B cell (primary cell): ENCODE measurements at regions not wholly inside any gene's neighbourhood (a gene's known extent, or its start where the extent isn't known, plus 50 kb on each side); places are given as distances from the start of the nearest gene placed in this dataset.
A peak's percentile ranks its signal among the peaks of the same experiment; 100 is the strongest.

ENCODE experiments used
- ATAC-seq: fragments of 200-7000 bp; cut with Tn5 transposase; one replicate; pipeline ENCODE4 v1.10.0; 2021; ENCODE audit warnings: low read depth, mild to moderate bottlenecking, moderate number of reproducible peaks, moderate library complexity
- CTCF ChIA-PET: fragments of 350-600 bp; sonication (Branson Sonifier 250); formaldehyde crosslinking; loops from one replicate; lab custom pipeline; 2021; ENCODE audit warnings: antibody characterized with exemption, inconsistent platforms; lab: Charles Lee
- POLR2A ChIA-PET: fragments of 350-600 bp; sonication (Branson Sonifier 250); formaldehyde crosslinking; loops from one replicate; lab custom pipeline; 2021; ENCODE audit warnings: antibody characterized with exemption; lab: Charles Lee
- DNase-seq: peaks from one replicate; pipeline ENCODE4 v3.0.0; 2013
- H2AFZ ChIP-seq: 2 replicates; pipeline ENCODE4 v1.6.1; 2012; ENCODE audit warnings: mild to moderate bottlenecking, low read depth, low read length; ENCODE audit not compliant: insufficient read depth, poor library complexity, severe bottlenecking
- H3K27ac ChIP-seq, 2 donors: 1 replicate in 1 of 2; 2 replicates in 1 of 2; pipeline ENCODE4 v1.5.1; 2012 to 2013; ENCODE audit warnings: low read length in 2 of 2, mild to moderate bottlenecking in 2 of 2, moderate library complexity in 1 of 2
- H3K27me3 ChIP-seq, 4 experiments: fragments of 200-600 bp in 1 of 4; sonication (generic) in 1 of 4; replicated peaks in 1 of 4; 1 replicate in 2 of 4; 2 replicates in 2 of 4; pipeline versions ENCODE4 v1.6.1 to v1.7.0; 2013 to 2016; ENCODE audit warnings: low read length in 3 of 4, mild to moderate bottlenecking in 2 of 4, mixed read lengths in 1 of 4, moderate library complexity in 1 of 4; ENCODE audit not compliant: insufficient read depth in 4 of 4, control insufficient read depth in 3 of 4; ENCODE audit errors: control extremely low read depth in 1 of 4
- H3K36me3 ChIP-seq, 2 experiments: replicated peaks in 1 of 2; 1 replicate in 1 of 2; 2 replicates in 1 of 2; pipeline versions ENCODE4 v1.6.1 to v1.7.1; 2013; ENCODE audit warnings: low read length in 1 of 2; ENCODE audit not compliant: insufficient read depth in 2 of 2, control insufficient read depth in 1 of 2; ENCODE audit errors: control extremely low read depth in 1 of 2, extremely low read depth in 1 of 2
- H3K4me1 ChIP-seq, 2 donors: fragments of 200-600 bp in 1 of 2; sonication (generic) in 1 of 2; 1 replicate in 1 of 2; 2 replicates in 1 of 2; pipeline versions ENCODE4 v1.5.1 to v1.6.1; 2013 to 2017; ENCODE audit warnings: low read length in 2 of 2; ENCODE audit not compliant: control insufficient read depth in 2 of 2, insufficient read depth in 2 of 2
- H3K4me2 ChIP-seq: replicated peaks from 2 replicates; pipeline ENCODE3; 2012; ENCODE audit warnings: mild to moderate bottlenecking, low read depth, low read length; ENCODE audit not compliant: poor library complexity, severe bottlenecking
- H3K4me3 ChIP-seq, 5 experiments: fragments of 200-600 bp in 1 of 5; sonication (generic) in 1 of 5; 1 replicate in 3 of 5; 2 replicates in 2 of 5; pipeline versions ENCODE4 v1.5.1 to v1.7.0; 2011 to 2016; ENCODE audit warnings: low read length in 4 of 5, mild to moderate bottlenecking in 4 of 5, low read depth in 2 of 5, control low read depth in 1 of 5, moderate library complexity in 1 of 5; ENCODE audit not compliant: insufficient read depth in 1 of 5; ENCODE audit errors: control extremely low read depth in 1 of 5, extremely low read depth in 1 of 5
- H3K79me2 ChIP-seq: fragments of 200-600 bp; sonication (generic); one replicate; pipeline ENCODE4 v1.6.0; 2016; ENCODE audit warnings: low read length; ENCODE audit not compliant: control insufficient read depth, insufficient read depth
- H3K9ac ChIP-seq: fragments of 200-600 bp; sonication (generic); 2 replicates; pipeline ENCODE4 v1.6.1; 2017; ENCODE audit warnings: mild to moderate bottlenecking, low read length, moderate library complexity
- H3K9me3 ChIP-seq, 3 donors: one replicate each; pipeline versions ENCODE4 v1.6.1 to v1.7.1; 2013; ENCODE audit warnings: low read length in 2 of 3; ENCODE audit not compliant: control insufficient read depth in 2 of 3, insufficient read depth in 1 of 3; ENCODE audit errors: control extremely low read depth in 1 of 3
- H4K20me1 ChIP-seq: 2 replicates; pipeline ENCODE4 v1.6.0; 2012; ENCODE audit warnings: mild to moderate bottlenecking, low read length; ENCODE audit not compliant: insufficient read depth, control insufficient read depth, poor library complexity, severe bottlenecking
- H3K27ac Mint-ChIP-seq: one replicate; pipeline ENCODE4 v1.8.0; 2021; ENCODE audit warnings: mixed read lengths
- H3K27me3 Mint-ChIP-seq: one replicate; pipeline ENCODE4 v1.8.0; 2021; ENCODE audit warnings: mixed read lengths
- H3K4me1 Mint-ChIP-seq: one replicate; pipeline ENCODE4 v1.8.0; 2021; ENCODE audit warnings: mixed read lengths
- H3K4me3 Mint-ChIP-seq: one replicate; pipeline ENCODE4 v1.8.0; 2021; ENCODE audit warnings: mixed read lengths
- H3K9me3 Mint-ChIP-seq: one replicate; pipeline ENCODE4 v1.8.0; 2022; ENCODE audit warnings: mixed read lengths; ENCODE audit not compliant: insufficient read depth
- CTCF ChIP-seq: fragments of 200-600 bp; IDR thresholded peaks from one replicate; pipeline ENCODE4 v1.8.0; 2022; ENCODE audit warnings: antibody characterized with exemption, mild to moderate bottlenecking
- EZH2 ChIP-seq: IDR thresholded peaks from 2 replicates; pipeline ENCODE4 v1.6.1; 2012; ENCODE audit warnings: borderline replicate concordance, low read depth, mild to moderate bottlenecking, moderate library complexity, low read length; ENCODE audit not compliant: insufficient read depth, poor library complexity, severe bottlenecking
- WGBS: methylation state at CpG from one replicate; pipeline ENCODE4 v1.1.5; 2013; ENCODE audit warnings: missing lambda C conversion rate; ENCODE audit not compliant: insufficient coverage; 5-methylcytosine and 5-hydroxymethylcytosine counted together
- intact Hi-C: fragments of 100-400 bp; cut with micrococcal nuclease; formaldehyde crosslinking; loops from one replicate; pipeline ENCODE4 v1.10.0; 2022

GRCh38 chr1:181166377-181167196 is 78.1 kb downstream of the IER5 start:
- CTCF ChIA-PET: interaction anchor here (0.7 to 6.4 kb wide), 16 partner anchors 15 to 650 kb away, joined by 3 to 72 read pairs (median 7); partner anchors contain the start of gene IER5
- no peak overlapping the region for H3K27ac ChIP-seq
- H3K36me3 ChIP-seq: no peaks in the 10 kb centered on the region
- peaks cover 0 to 2% (median 0%) of the 10 kb centered on the region in 4 experiments for H3K27me3 ChIP-seq
- POLR2A ChIA-PET: interaction anchor here (0.7 kb wide), 1 partner anchor 11 kb away, joined by 7 read pairs; no protein-coding TSS in a partner anchor
- peaks cover 3 to 16% (median 5%) of the 10 kb centered on the region in 3 donors for H3K9me3 ChIP-seq
- ATAC-seq (peak; percentile 99), DNase-seq (peak; percentile 82)
- H3K4me3 ChIP-seq: no peak overlapping the region
- H3K9ac ChIP-seq: peak overlapping the region; percentile 20
- H4K20me1 ChIP-seq: no peaks in the 10 kb centered on the region
- Mint-ChIP-seq H3K27ac (no peak overlapping the region), H3K9me3 (peaks cover 4% of the 10 kb centered on the region), H3K27me3 (no peaks in the 10 kb centered on the region), H3K4me3 (no peak overlapping the region), H3K4me1 (peaks cover 3% of the 10 kb centered on the region)
- intact Hi-C loops: loop anchor here (1.0 to 5.0 kb wide), 8 partner anchors 24 to 651 kb away; partner anchors contain the start of gene XPR1
- H3K4me1 ChIP-seq: peaks cover 2 to 6% of the 10 kb centered on the region in 2 donors
- 55% methylated on average over 12 of the region's 14 CpGs for WGBS
- TF ChIP-seq CTCF (peak; percentile 94), EZH2 (no peak)
- no peak overlapping the region for H2AFZ ChIP-seq
- H3K4me2 ChIP-seq: peak overlapping the region; percentile 42
- no peaks in the 10 kb centered on the region for H3K79me2 ChIP-seq
